H4 (cell line): ENCODE measurements at regions not wholly inside any gene's neighbourhood (a gene's known extent, or its start where the extent isn't known, plus 50 kb on each side); places are given as distances from the start of the nearest gene placed in this dataset.

Source experiments
- DNase-seq: peaks from one replicate; pipeline ENCODE4 v3.0.0-alpha.2; 2015; ENCODE audit warnings: low spot score

DNA sequence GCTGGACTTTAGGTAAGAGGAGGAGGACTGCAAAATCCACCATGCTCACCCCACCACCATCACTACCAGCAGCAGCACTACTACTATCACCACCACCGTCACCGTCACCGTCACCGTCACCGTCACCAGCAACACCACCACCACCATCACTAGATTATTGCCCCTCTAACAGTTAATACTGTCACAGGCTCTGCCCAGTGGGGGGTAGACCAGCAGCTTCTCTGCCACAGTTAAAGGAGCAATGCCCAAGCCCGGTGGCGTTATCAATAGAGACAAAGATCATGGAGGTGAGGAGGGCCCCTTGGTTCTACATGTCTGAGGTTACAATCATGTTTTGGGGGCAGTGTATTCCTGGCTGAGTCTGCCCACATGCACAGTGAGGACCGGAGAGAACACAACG is 184.4 kb upstream of the DYNLRB2 start:
- no peak for DNase-seq

DNA sequence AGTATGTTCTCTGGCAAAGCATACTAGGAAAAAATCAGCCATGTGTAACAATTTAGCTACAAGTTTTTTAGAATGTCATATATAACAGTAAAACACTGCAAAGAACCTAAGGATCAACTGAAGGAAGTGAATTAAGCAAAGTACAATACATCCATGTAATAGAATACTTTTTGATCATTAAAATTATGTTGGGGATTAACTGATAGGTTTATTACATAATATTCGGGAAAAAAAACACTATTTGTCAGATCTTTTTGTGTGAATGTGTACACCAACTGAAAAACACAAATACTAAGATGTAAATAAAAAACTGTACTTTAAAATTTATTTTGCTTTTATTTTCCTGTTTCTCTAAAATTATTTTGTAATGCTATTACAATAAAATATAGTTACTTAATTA is 185.5 kb upstream of the DYNLRB2 start:
- no peak for DNase-seq

DNA sequence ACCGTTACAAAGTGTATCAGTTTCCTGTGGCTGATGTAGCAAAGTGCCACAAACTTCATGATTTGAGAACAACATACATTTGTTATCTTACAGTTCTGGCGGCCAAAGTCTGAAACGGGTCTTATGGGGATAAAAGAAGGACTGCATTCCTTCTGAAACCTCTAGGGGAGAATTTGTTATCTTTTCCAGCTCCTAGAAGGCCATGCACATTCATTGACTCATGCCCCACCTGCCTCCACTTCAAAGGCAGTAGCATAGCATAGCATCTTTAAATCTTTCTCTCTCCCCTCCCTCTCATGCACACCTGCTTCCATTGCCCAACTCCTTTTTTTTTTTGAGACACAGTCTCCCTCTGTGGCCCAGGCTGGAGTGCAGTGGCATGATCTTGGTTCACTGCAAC is 190.7 kb upstream of the DYNLRB2 start:
- no peak for DNase-seq

DNA sequence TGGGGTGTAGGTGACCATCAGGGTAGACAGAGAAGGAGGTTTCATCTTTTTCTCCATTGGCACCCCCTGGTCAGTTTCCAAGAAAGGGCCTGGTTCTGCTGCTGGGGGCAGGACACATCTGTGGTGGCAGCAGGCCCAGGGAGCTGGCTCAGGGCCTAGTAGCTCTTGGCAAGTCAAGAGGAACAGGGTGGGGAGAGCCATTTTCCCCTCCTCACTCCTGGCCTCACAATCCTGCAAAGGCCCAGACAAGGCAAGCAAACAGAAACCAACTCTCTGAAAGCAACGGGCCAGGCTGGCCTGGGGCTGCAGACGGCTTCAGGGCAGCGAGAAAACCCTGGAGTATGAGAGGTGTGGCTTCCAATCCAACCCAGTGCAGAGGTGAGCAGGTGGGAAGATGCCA is 192.9 kb upstream of the DYNLRB2 start:
- no peak for DNase-seq

DNA sequence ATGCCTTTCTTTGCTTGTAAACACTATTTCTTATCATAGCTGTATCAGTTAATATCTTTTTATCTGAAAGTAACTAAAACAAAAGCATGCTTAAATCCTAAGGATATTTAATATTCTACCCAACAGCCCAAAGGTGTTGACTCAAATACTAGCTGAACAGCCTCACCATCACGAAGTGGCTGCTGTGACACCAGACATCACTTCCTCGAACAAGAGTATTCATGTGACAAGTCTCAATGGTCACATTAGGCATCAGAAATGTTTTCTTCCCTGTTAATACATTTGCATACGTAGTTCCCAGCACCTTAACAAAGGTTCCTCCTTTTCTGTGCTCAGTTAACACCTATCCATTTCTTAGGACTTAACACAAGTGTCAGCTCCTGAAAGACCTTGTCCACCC is 193.8 kb upstream of the DYNLRB2 start:
- DNase-seq = no peak

DNA sequence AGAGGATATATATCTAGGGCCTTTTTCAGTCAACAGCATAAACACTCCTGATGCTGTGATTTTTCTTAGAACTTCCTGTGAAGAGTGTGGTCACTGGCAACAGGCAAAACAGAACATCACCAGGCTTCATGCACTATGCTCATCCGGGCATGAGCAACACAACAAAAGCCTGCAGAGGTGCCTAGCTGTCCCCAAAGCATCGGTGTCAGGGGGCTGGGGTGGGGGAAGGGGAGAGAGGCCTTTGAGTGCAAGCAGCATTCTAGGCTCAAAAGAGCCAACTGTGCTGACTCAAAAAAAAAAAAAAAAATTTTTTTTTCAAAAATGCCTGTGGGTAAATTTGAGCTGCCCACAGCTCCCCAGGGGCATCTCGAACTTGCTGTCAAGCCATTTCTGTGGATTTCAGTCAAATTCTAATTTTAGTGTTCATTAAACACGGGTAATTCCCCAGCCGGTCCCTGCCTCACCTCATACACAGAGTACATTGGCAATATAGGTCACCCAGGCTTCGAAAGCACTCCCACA is 194.6 kb upstream of the DYNLRB2 start:
- no peak for DNase-seq

DNA sequence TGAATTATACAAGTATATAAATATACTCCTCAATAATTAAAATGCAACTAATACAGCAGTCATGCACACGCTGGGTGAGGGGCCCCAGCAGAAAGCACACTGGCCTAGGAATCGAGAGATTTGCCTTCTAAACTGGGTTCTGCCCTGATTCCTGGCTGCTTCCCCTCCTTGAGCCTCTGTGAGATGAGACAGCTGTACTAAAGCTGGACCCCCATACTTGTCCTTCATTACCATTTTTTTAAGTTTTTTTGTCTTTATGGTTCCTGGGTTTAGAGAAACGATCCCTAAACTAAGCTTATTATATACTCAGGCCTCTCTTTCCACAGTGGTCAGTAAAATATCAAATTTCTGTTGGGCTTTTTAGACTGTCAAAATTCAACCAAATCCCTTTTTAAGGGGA is 195.1 kb upstream of the DYNLRB2 start:
- no peak for DNase-seq

DNA sequence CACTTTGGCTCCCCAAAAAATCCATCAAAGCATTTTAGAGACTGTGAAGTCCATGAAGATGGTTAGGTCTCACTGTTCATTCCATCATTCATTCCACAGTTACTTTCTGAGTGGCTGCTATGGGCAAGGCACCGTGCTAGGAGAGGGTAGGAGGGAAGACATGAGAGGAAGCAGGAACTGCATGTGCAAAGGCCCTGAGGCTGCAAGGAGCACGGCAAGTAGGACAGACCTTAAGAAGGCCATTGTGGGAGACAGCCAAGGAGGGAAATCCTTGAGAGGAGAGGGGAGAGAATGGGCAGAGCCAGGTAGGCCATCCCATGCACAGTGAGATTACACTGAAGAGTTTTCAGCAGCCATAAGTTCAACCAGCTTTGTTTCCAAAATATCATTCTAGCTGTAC is 196.2 kb upstream of the DYNLRB2 start:
- no peak for DNase-seq

DNA sequence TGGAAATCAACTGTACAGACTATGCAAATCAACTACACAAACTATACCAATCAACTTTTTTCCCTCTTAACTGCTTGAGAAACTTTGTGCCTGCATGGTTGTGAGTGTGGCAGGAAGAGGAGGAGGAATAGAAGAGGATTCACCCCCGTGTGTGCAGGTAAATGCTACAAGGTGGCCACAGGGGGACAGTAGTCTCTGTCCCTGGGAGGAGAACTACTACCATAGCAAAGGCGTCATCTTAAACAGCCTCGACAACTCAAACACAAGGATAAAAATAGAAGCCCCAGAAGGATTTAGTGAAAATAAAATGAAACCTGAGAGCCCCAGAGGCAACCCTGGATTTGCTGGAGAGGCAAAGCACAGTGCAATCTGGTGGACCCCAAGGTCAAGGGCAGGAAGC is 199.5 kb upstream of the DYNLRB2 start:
- DNase-seq = no peak

DNA sequence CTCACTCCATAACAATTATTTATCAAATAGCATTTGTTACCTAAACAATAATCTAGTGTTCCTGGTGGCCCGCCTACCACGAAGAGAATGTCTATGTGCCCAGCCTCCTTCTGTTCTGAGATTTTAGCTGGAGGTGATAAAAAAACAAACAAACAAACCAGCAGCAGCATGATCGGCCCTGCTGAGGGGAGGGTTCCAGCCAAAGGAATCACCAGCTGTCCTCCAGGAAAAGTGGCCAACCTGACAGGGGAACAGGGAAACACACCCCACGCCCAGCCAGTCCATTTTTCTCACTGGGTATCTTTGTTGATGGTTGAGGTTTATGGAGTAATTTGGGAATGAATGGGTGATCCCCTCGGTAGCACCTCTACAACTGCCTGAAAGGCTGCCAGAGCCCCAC is 203.0 kb upstream of the DYNLRB2 start:
- DNase-seq = no peak

DNA sequence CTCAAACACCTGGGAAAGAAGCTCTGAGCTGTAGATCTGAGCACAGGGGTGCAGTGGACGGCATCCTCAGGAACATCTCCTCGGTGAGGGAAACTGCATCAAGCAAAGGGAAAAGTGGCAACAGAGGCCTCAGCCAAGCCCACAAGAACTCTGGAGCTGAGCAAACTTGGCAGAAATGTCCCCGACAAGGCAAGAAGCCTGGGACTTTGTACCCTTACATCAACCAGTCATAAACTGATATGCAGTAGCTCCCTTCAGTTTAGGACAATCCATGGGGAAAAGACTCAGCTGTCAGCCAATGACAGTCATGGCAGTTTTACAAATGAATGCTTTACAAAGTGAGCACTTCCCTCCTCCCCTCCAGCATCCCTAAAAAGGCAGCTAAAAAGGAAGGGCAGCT is 210.0 kb upstream of the DYNLRB2 start:
- DNase-seq = no peak

DNA sequence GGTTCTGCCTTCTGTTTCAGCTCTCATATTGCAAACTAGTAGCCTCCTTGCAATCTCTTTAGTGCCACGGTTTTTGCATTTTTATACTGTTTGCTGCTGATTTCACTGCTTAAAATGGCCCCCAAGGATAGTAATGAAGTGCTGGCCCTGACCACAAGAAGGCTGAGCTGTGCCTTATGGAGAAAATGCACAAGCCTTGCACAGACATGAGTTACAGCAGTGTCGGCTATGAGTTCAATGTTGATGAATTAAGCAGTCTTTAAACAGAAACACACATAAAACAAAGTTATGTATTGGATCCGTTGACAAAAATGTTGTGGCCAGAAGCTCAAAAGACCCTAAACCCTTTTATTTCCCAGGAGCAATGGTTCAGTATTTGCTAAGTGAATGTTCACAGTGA is 210.6 kb upstream of the DYNLRB2 start:
- DNase-seq = no peak

DNA sequence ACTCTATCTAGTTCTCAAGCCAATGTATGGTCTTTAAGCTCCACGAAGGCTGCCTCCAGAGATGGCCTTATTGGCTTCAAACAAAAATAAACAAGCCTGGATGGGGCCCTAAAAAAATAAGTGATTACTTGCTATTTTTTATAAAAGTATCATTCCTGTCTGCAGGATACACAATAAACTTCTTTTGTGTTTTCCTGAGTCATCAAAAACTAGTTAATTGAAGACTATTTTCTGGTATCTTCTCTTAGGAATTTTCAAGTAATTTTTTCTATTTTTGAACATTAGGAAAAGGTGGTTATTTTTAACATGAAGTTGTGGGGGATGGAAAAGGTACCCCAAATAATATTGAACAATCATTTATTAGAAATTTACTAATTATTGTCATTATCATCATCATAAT is 213.1 kb upstream of the DYNLRB2 start:
- no peak for DNase-seq

DNA sequence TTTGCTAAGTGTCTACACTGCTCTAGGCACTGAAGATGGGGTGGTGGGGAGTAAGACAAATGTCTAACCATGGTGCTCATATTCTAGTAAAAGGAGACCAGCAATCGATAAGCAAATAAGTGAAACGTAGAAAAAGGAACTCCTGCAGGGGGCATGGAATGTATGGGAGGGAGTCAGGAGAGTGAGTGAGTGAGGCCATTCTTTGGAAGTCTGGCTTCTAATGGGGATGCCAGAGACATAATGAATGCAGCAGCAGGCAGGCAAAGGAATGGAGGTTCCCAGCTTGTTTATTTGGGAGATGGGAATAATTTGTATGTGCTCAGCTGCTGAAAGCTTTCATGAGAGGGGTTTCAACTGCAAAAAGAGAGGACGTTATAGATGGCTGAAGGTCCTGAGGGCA is 216.4 kb upstream of the DYNLRB2 start:
- no peak for DNase-seq

DNA sequence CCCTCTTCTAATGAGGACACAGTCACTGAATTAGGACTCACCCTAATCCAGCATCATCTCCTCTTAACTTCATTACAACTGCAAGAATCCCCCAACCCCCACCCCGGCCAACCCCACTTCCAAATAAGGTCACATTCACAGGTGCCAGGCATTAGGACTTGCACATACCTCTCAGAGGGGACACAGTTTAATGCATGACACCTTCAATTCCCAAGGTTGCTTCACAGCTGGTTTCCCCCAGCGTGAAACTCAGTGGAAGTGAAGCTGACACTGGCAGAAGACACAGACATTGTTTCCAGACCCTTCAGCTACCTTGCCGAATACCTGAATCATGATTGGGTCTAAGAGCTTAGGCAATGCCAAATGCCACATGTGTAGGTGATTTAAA is 217.0 kb upstream of the DYNLRB2 start:
- DNase-seq = no peak

DNA sequence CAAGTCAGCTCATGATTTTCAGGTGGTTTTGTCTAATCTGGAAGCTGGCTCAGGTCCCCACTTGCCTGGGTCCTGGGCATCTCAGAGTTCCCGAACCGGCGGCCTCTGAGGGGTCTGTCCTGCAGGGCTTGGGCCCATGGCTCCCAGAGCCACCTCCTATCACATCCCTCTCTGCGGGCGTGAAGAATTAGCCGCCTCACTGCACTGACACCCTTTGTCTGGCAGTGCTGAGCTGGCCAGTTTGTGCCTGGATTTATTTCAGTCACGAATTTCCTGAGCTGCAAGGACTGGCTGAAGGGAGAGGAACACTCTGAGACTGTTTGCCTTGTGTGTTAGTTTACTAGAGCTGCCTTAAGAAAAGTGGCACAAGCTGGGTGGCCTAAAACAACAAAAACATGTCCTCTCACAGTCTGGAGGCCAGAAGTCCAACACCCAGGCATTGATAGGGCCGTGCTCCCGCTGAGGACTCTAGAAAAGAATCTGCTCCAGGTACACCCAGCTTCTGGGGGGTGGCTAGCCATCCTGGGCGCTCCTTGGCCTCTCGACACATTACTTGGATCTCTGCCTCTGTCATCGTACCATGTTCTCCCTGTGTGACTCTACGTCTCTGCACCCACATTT is 217.5 kb upstream of the DYNLRB2 start:
- DNase-seq = no peak

DNA sequence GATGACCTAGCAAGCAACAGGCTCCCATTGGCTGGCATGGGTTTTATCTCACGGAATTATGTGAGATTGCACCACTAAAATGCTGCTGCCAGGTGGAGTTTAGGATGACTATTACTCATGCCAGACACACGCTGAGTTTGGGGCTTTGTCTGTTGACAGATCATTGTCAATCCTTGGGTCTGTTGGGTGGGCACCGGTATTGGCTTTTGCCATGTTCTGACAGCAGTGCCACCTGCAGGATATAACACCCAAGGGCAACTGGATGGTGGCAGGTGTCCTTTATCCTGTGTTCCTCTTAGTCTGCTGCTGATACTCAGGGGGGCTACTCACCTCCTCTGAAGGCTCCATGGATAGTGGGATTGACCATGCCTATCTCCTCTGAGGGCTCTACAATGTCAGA is 221.6 kb upstream of the DYNLRB2 start:
- DNase-seq = peak; percentile 33

DNA sequence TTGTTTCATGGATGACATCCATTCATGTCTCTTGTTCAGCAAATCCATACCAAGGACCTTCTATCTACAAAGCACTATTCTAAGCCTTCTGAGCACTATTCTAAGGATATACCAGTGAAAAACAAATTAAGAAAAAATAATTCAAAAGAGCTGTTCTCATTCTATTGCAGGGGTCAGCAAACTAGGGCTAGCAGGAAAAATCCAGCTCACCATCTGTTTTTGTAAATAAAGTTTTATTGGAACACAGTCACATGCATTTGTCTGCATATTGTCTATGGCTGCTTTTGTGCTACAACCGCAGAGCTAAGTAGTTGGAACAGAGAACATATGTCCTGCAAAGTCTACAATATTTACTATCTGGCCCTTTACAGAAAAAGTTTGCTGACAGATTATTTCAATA is 222.7 kb upstream of the DYNLRB2 start:
- DNase-seq = no peak

DNA sequence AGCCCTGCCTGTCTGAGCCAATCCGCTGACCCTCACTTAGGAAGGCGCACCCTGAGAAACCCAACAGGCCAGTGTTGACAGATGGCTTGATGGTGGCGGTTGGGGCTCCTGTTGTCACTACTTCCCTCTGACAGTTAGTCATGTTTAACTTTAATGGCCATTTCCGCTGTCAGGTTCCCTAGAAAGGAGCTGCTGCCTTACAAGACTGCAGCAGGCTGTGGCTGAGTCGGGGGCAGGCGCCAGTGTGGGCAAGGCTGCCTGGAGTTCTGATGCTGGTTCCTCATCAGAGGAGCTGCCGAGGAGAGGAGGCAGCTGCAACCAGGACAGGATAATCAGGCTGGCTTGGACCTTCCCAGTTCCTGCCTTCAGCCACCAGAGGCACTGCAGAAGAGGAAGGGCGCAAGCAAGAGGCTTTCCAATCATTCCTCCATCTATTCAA is 223.2 kb upstream of the DYNLRB2 start:
- DNase-seq = peak; percentile 26

DNA sequence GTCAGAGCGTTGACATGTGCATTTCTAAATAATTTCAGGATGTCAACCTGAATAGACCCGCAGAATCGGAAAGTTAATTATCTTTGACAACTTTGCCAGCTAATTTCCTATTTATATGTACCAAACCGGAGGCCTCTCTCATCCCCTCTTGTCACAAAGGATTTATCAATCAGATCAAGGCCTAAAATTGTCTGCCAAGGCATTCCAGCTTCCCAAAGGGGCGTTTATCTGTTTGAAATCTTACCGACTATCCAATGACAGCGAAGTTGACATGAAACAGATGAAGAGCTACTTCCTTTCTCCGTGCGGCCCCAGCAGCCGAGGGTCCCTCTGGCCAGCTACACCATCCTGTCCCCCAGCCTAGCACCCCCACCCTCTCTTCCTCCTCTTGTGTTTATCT is 223.7 kb upstream of the DYNLRB2 start:
- DNase-seq = no peak

DNA sequence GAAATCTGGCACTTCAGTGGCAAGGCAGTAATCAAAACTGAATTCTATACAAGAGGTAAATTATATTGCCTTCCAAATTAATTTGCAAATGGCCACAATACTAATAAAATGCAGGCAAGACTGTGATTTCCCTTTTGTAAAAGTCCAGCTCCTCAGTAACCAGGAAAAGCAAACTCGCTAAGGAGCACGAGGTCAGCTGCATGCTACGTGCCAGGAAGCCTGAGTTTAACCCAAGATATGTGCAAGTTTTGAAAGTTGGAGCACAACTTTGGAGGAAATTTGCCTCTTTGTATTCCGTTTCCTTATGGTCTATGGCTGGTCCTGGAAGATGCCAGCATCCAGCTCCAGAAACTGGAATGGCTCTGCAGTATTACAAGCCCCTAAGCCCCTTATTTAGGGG is 226.8 kb upstream of the DYNLRB2 start:
- DNase-seq = no peak

DNA sequence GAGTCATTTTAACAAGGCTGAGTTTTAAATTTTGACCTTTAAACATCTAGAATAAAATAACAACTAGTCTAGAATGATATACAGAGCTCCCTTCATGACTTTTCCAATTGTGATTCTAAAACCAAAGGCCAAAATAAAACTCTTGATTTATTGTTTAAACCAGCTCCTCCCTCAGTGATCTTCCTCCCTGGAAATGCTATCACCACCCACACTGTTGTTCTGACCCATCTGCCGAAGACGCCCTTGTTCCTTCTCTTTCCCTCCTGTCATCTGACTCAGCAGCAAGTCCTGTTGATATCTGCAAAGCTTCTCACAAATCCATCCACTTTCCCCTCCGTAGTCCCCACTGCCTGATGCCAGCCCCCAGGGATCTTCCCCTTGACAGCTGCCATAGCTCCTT is 231.6 kb upstream of the DYNLRB2 start:
- no peak for DNase-seq

DNA sequence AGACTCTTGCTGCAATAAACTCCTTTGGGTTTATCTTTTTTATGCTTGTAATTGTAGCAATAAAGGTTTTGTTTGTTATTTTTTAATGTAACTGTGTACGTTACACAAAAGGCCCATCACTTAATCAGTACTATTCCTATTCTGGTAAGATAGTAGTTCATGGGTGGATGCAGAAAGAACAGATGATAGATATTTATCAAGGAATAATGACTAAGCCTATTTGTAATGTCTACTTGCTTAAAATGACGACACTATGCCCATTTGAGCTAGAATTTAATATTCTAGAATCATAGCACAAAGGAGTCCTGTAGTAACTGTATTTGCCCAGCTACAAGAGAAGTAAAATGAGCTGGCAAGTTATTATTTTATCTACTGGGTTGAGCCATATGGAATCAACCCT is 235.4 kb upstream of the DYNLRB2 start:
- DNase-seq = no peak

DNA sequence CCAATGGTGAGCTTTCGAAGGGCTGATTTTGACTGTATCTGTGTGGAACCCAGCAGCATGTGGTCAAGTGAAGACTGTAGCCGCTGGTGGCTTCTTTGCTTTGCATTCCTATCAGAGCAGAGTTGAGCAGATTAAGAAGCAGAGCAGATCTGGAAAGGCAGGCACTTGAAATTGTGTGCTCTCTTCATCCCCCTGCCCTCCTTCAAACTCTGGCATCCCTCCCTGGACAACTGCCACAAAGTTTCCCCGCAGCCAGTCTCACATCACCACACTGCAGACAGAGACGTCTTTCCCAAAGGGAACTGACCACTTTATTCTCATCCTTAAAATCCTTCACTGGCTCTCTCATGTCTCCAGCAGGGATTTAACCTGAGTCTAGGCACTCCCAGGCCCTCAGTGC is 237.1 kb upstream of the DYNLRB2 start:
- no peak for DNase-seq

DNA sequence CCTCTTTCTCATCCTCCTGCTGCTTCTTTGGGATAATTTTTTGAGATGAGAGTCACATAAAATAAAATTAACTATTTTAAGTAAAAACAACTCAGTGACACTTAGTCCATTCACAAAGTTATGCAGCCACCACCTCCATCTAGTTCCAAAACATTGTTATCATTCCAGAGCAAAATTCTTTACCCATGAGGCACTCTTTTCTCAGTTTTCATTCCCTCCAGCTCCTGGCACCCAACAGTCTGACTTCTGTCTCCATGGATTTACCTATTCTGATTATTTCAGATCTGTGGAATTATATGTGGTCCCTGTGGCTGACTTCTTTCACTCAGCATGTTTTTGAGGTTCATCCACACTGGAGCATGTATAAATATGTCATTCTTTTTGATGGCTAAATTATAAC is 239.9 kb upstream of the DYNLRB2 start:
- peak; percentile 24 for DNase-seq
